ENCODE measurements at regions not wholly inside any gene's neighbourhood (a gene's known extent, or its start where the extent isn't known, plus 50 kb on each side); places are given as distances from the start of the nearest gene placed in this dataset.

- POLR2A ChIA-PET, result no interaction called here
- Mint-ChIP-seq H3K36me3 (ENCODE audit: low read depth) (no peaks in the 10 kb centered on the region), H3K27me3 (peaks cover 65% of the 10 kb centered on the region), H3K27ac (no peak overlapping the region), H3K9me3 (no peaks in the 10 kb centered on the region), H3K4me1 (ENCODE audit: low read depth) (no peaks in the 10 kb centered on the region), H3K4me3 (no peak overlapping the region)
- DNase-seq (no peak), ATAC-seq (ENCODE audit: poor library complexity) (no peak)
- H3K9me3 ChIP-seq (ENCODE audit: control insufficient read depth in 1 of 2, insufficient read depth in 1 of 2, low read length in 2 of 2), result no peaks in the 10 kb centered on the region
- no peak overlapping the region for H3K27ac ChIP-seq (ENCODE audit: low read depth in 1 of 2, low read length in 2 of 2)
- no peaks in the 10 kb centered on the region for H3K4me1 ChIP-seq (ENCODE audit: insufficient read depth, low read length)
- no peak for TF ChIP-seq CTCF (IDR thresholded peaks at IDR 0.05)
- H3K36me3 ChIP-seq (ENCODE audit: insufficient read depth, low read length), result no peaks in the 10 kb centered on the region
- H3K4me3 ChIP-seq (ENCODE audit: low read length), result no peak overlapping the region
- CTCF ChIA-PET, result no interaction called here
- intact Hi-C loops (cut with DNase I, micrococcal nuclease), result no loop called here
- peaks cover 15 to 21% of the 10 kb centered on the region in 2 experiments for H3K27me3 ChIP-seq (ENCODE audit: control insufficient read depth in 1 of 2, insufficient read depth in 2 of 2, low read length in 2 of 2)
These were observed 97.4 kb upstream of the GPR26 start for GRCh38 chr10:123568751-123569150.

DNA sequence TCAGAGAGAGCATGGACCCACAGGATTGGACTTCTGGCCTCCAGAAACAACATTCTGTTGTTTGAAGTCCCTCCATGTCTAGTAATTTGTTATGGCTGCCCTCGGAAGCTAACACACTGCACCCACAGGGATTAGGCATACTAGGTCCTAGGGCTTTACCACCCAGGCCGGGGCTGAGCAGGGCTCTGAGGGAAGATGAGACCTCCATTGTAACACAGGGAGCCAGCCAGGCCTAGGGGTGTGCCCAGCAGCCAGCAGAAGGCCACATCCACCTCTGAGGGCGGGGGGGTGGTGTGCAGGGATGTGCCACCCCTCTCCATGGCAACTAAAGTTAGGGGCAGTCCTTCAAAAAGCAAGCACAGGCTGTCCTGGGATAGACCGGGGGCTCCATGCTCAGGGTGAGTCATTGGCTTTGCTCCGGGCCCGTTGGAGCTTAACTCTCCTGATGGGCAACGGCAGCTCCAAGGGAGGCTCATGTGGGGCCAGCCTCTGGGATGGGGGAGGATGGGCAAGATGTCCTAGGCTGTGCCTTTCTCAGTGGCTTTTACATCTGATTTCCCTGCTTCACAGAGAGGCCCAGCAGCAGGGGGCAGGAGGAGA is 96.6 kb upstream of the GPR26 start:
- Mint-ChIP-seq H3K36me3 (ENCODE audit: low read depth) (no peaks in the 10 kb centered on the region), H3K4me3 (no peak overlapping the region), H3K27me3 (peaks cover 70% of the 10 kb centered on the region), H3K4me1 (ENCODE audit: low read depth) (no peaks in the 10 kb centered on the region), H3K27ac (no peak overlapping the region), H3K9me3 (no peaks in the 10 kb centered on the region)
- Histone ChIP-seq H3K36me3 (ENCODE audit: insufficient read depth, low read length) (no peaks in the 10 kb centered on the region), H3K4me3 (ENCODE audit: low read length) (no peak overlapping the region), H3K27ac (ENCODE audit: low read depth in 1 of 2, low read length in 2 of 2) (no peak overlapping the region), H3K27me3 (ENCODE audit: control insufficient read depth in 1 of 2, insufficient read depth in 2 of 2, low read length in 2 of 2) (peaks cover 15 to 21% of the 10 kb centered on the region in 2 experiments), H3K9me3 (ENCODE audit: control insufficient read depth in 1 of 2, insufficient read depth in 1 of 2, low read length in 2 of 2) (no peaks in the 10 kb centered on the region), H3K4me1 (ENCODE audit: insufficient read depth, low read length) (no peaks in the 10 kb centered on the region)
- CTCF ChIA-PET, result no interaction called here
- POLR2A ChIA-PET, result no interaction called here
- ATAC-seq (ENCODE audit: poor library complexity) (no peak), DNase-seq (no peak)
- intact Hi-C loops (cut with DNase I, micrococcal nuclease), result no loop called here
- no peak for TF ChIP-seq CTCF (IDR thresholded peaks at IDR 0.05)

- Histone ChIP-seq H3K27ac (ENCODE audit: low read depth in 1 of 2, low read length in 2 of 2) (no peak overlapping the region), H3K4me1 (ENCODE audit: insufficient read depth, low read length) (no peaks in the 10 kb centered on the region), H3K36me3 (ENCODE audit: insufficient read depth, low read length) (no peaks in the 10 kb centered on the region), H3K9me3 (ENCODE audit: control insufficient read depth in 1 of 2, insufficient read depth in 1 of 2, low read length in 2 of 2) (no peaks in the 10 kb centered on the region), H3K27me3 (ENCODE audit: control insufficient read depth in 1 of 2, insufficient read depth in 2 of 2, low read length in 2 of 2) (peaks cover 15 to 21% of the 10 kb centered on the region in 2 experiments), H3K4me3 (ENCODE audit: low read length) (no peak overlapping the region)
- Mint-ChIP-seq H3K9me3 (no peaks in the 10 kb centered on the region), H3K27me3 (peaks cover 78% of the 10 kb centered on the region), H3K27ac (no peak overlapping the region), H3K36me3 (ENCODE audit: low read depth) (no peaks in the 10 kb centered on the region), H3K4me3 (no peak overlapping the region), H3K4me1 (ENCODE audit: low read depth) (no peaks in the 10 kb centered on the region)
- CTCF ChIA-PET, result no interaction called here
- TF ChIP-seq CTCF (IDR thresholded peaks at IDR 0.05), result no peak
- intact Hi-C loops (cut with DNase I, micrococcal nuclease), result no loop called here
- POLR2A ChIA-PET, result no interaction called here
- DNase-seq (no peak), ATAC-seq (ENCODE audit: poor library complexity) (no peak)
These were observed 95.9 kb upstream of the GPR26 start for GRCh38 chr10:123570051-123570897.
